MM.1S (cell line): ENCODE measurements at regions not wholly inside any gene's neighbourhood (a gene's known extent, or its start where the extent isn't known, plus 50 kb on each side); places are given as distances from the start of the nearest gene placed in this dataset.

Experiments
- CTCF ChIP-seq: fragments of 300-600 bp; sonication (generic); IDR thresholded peaks from 2 replicates; pipeline ENCODE4 v1.5.1; 2016; ENCODE audit warnings: antibody characterized with exemption, low read length, mixed read lengths
- EZH2 ChIP-seq: fragments of 300-600 bp; sonication (generic); optimal IDR thresholded peaks from 2 replicates; pipeline ENCODE3; 2017; ENCODE audit warnings: low read depth, mild to moderate bottlenecking, antibody characterized with exemption, low read length, mixed read lengths

GRCh38 chr5:7018601-7019000 lies 305.4 kb downstream of the TENT4A start:
- TF ChIP-seq CTCF (no peak), EZH2 (no peak)
